ENCODE measurements at regions not wholly inside any gene's neighbourhood (a gene's known extent, or its start where the extent isn't known, plus 50 kb on each side); places are given as distances from the start of the nearest gene placed in this dataset.

- Histone ChIP-seq H3K4me1 (no peaks in the 10 kb centered on the region), H3K27ac (no peak overlapping the region), H3K36me3 (no peaks in the 10 kb centered on the region), H3K9me3 (no peaks in the 10 kb centered on the region), H3K27me3 (no peaks in the 10 kb centered on the region), H3K4me3 (no peak overlapping the region)
- TF ChIP-seq CTCF (IDR thresholded peaks at IDR 0.05) (no peak), EP300 (IDR thresholded peaks at IDR 0.05) (no peak), POLR2A (IDR thresholded peaks at IDR 0.05) (no peak)
- no peak for DNase-seq (ENCODE audit: low spot score in 2 of 2)
- WGBS, 2 donors: 88 to 89% methylated on average over 6 of the region's 6 CpGs
Measured at GRCh38 chr10:120285408-120285807, 171.6 kb upstream of the PLPP4 start.

- no peaks in the 10 kb centered on the region for H3K36me3 ChIP-seq
- H3K4me3 ChIP-seq: no peak overlapping the region
- H3K27ac ChIP-seq: no peak overlapping the region
- no peak for DNase-seq (ENCODE audit: low spot score in 2 of 2)
- H3K4me1 ChIP-seq: no peaks in the 10 kb centered on the region
- no peak for TF ChIP-seq POLR2A (IDR thresholded peaks at IDR 0.05)
- TF ChIP-seq CTCF (IDR thresholded peaks at IDR 0.05): no peak
- no peak for TF ChIP-seq EP300 (IDR thresholded peaks at IDR 0.05)
- no peaks in the 10 kb centered on the region for H3K9me3 ChIP-seq
- WGBS, 2 donors: 71 to 97% methylated on average over 2 to 3 of the region's 3 CpGs
- H3K27me3 ChIP-seq: no peaks in the 10 kb centered on the region
Measured at GRCh38 chr10:120286280-120286679, 170.7 kb upstream of the PLPP4 start.

- TF ChIP-seq EP300 (IDR thresholded peaks at IDR 0.05) (no peak), CTCF (IDR thresholded peaks at IDR 0.05) (no peak), POLR2A (IDR thresholded peaks at IDR 0.05) (no peak)
- Histone ChIP-seq H3K27ac (no peak overlapping the region), H3K27me3 (no peaks in the 10 kb centered on the region), H3K36me3 (no peaks in the 10 kb centered on the region), H3K9me3 (no peaks in the 10 kb centered on the region), H3K4me1 (no peaks in the 10 kb centered on the region), H3K4me3 (no peak overlapping the region)
- 51 to 55% methylated on average over 5 of the region's 5 CpGs for WGBS, 2 donors
- DNase-seq (ENCODE audit: low spot score in 2 of 2): no peak
Measured at GRCh38 chr10:120300513-120300912, 156.5 kb upstream of the PLPP4 start.

- TF ChIP-seq EP300 (IDR thresholded peaks at IDR 0.05) (no peak), POLR2A (IDR thresholded peaks at IDR 0.05) (no peak), CTCF (IDR thresholded peaks at IDR 0.05) (no peak)
- Histone ChIP-seq H3K36me3 (no peaks in the 10 kb centered on the region), H3K4me3 (no peak overlapping the region), H3K27me3 (no peaks in the 10 kb centered on the region), H3K27ac (no peak overlapping the region), H3K9me3 (peaks cover 0 to 3% (median 0%) of the 10 kb centered on the region in 4 donors), H3K4me1 (no peaks in the 10 kb centered on the region)
- no peak for DNase-seq (ENCODE audit: low spot score in 2 of 2)
- 69 to 78% methylated on average over 3 of the region's 3 CpGs for WGBS, 2 donors
Measured at GRCh38 chr10:120308589-120308988, 148.4 kb upstream of the PLPP4 start.

GRCh38 chr10:120313715-120314114 lies 143.3 kb upstream of the PLPP4 start:
- no peak overlapping the region for H3K4me3 ChIP-seq
- no peaks in the 10 kb centered on the region for H3K4me1 ChIP-seq
- DNase-seq (ENCODE audit: low spot score in 2 of 2): no peak
- WGBS, 2 donors: 90 to 93% methylated on average over 2 of the region's 2 CpGs
- no peak overlapping the region for H3K27ac ChIP-seq
- no peaks in the 10 kb centered on the region for H3K27me3 ChIP-seq
- H3K9me3 ChIP-seq: peaks cover 0 to 3% (median 0%) of the 10 kb centered on the region in 4 donors
- no peaks in the 10 kb centered on the region for H3K36me3 ChIP-seq
- TF ChIP-seq POLR2A (IDR thresholded peaks at IDR 0.05): no peak
- TF ChIP-seq CTCF (IDR thresholded peaks at IDR 0.05): no peak
- no peak for TF ChIP-seq EP300 (IDR thresholded peaks at IDR 0.05)

Data from tibial nerve (tissue), 4 donors.